CD4-positive, alpha-beta T cell treated with Interleukin-4 for 1 hour (primary cell): ENCODE measurements at regions not wholly inside any gene's neighbourhood (a gene's known extent, or its start where the extent isn't known, plus 50 kb on each side); places are given as distances from the start of the nearest gene placed in this dataset.

ENCODE experiments used
- DNase-seq, 2 donors: peaks; one replicate each; pipeline ENCODE4 v3.0.0-alpha.2; 2020 to 2022

GRCh38 chr1:29658688-29659087 lies 422.4 kb downstream of the PTPRU start:
- no peak for DNase-seq

GRCh38 chr1:29657816-29658215 lies 421.5 kb downstream of the PTPRU start:
- DNase-seq = no peak

GRCh38 chr1:29655945-29656850 lies 419.9 kb downstream of the PTPRU start:
- DNase-seq = no peak

- DNase-seq = no peak
Measured at GRCh38 chr1:29655145-29655544, 418.8 kb downstream of the PTPRU start.

GRCh38 chr1:29653886-29654450 lies 417.6 kb downstream of the PTPRU start:
- no peak for DNase-seq

GRCh38 chr1:29653034-29653810 lies 416.9 kb downstream of the PTPRU start:
- DNase-seq = no peak

GRCh38 chr1:29651684-29652665 lies 415.7 kb downstream of the PTPRU start:
- DNase-seq = no peak

GRCh38 chr1:29651246-29651645 lies 414.9 kb downstream of the PTPRU start:
- DNase-seq = no peak

GRCh38 chr1:29650476-29650875 lies 414.2 kb downstream of the PTPRU start:
- no peak for DNase-seq

GRCh38 chr1:29650041-29650400 lies 413.7 kb downstream of the PTPRU start:
- no peak for DNase-seq

- no peak for DNase-seq
Measured at GRCh38 chr1:29649189-29650040, 413.1 kb downstream of the PTPRU start.

GRCh38 chr1:29648798-29649188 lies 412.5 kb downstream of the PTPRU start:
- no peak for DNase-seq

- no peak for DNase-seq
Measured at GRCh38 chr1:29648026-29648425, 411.7 kb downstream of the PTPRU start.

GRCh38 chr1:29647581-29647980 lies 411.3 kb downstream of the PTPRU start:
- no peak for DNase-seq

- DNase-seq = no peak
Measured at GRCh38 chr1:29646161-29646775, 409.9 kb downstream of the PTPRU start.

- DNase-seq = no peak
Measured at GRCh38 chr1:29645586-29645985, 409.3 kb downstream of the PTPRU start.

GRCh38 chr1:29644812-29645211 lies 408.5 kb downstream of the PTPRU start:
- no peak for DNase-seq

GRCh38 chr1:29643838-29644440 lies 407.6 kb downstream of the PTPRU start:
- no peak for DNase-seq

- no peak for DNase-seq
Measured at GRCh38 chr1:29643281-29643680, 407.0 kb downstream of the PTPRU start.

- DNase-seq = no peak
Measured at GRCh38 chr1:29642519-29642918, 406.2 kb downstream of the PTPRU start.

GRCh38 chr1:29641921-29642320 lies 405.6 kb downstream of the PTPRU start:
- DNase-seq = no peak
